ENCODE measurements at regions not wholly inside any gene's neighbourhood (a gene's known extent, or its start where the extent isn't known, plus 50 kb on each side); places are given as distances from the start of the nearest gene placed in this dataset.

DNA sequence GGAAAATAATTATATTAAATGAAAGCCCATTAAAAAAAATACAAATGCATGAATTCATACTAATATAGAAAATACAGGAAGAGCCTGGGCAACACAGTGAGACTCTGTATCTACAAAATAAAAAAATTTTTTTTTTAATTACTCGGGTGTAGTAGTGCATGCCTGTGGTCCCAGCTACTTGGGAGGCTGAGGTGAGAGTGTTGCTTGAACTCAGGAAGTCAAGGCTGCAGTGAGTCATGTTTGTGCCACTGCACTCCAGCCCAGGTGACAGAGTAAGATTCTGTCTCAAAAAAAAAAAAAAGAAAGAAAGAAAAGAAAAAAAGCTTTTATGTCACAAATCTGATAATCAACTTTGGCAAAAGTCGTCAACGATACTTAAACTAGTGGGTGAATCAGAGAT lies 80.6 kb upstream of the PLEKHA5 start:
- no peaks in the 10 kb centered on the region for H3K36me3 Mint-ChIP-seq
- H3K27me3 Mint-ChIP-seq: no peaks in the 10 kb centered on the region
- H3K27ac Mint-ChIP-seq: no peak overlapping the region
- no peak overlapping the region for H3K4me3 Mint-ChIP-seq
- H3K4me1 Mint-ChIP-seq: no peaks in the 10 kb centered on the region
- no peaks in the 10 kb centered on the region for H3K9me3 Mint-ChIP-seq

DNA sequence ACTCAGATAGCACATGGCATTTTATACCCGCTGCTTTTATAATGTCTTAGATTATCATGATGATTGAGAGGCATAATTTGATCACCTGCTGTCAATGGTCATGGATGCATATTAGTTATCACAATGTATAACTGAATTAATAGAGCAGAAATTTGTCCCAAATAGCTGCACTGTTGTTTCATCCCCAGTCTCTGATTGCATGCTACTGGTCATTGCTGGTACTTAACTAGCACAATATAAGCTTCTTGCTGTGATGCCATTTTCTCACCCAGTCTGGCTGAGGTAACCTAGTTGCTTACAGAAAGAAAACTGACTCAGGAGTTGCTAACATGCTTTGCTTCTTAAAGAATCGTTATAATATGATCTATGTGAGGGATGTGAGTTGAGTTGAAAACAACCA lies 76.8 kb upstream of the PLEKHA5 start:
- no peak overlapping the region for H3K27ac Mint-ChIP-seq
- no peaks in the 10 kb centered on the region for H3K4me1 Mint-ChIP-seq
- peaks cover 2% of the 10 kb centered on the region for H3K27me3 Mint-ChIP-seq
- H3K4me3 Mint-ChIP-seq: no peak overlapping the region
- H3K9me3 Mint-ChIP-seq: peaks cover 5% of the 10 kb centered on the region
- no peaks in the 10 kb centered on the region for H3K36me3 Mint-ChIP-seq

DNA sequence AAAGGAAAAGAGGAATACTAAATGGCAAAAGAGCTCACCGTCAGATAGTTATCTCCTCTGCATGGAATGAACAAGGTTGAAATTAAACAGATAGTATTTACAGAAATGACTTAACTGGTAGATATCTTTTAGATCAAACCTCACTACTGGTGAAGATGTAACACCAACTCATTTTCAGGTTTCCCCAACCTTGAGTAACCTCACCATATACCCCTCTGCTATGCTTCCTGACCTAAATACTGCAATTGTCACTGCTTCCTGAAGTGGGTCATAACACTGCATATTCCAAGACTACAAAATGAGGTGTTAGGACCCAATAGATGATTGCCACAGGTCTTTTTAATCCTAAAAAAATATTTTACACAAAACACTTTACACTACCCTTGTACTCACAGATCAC lies 76.3 kb upstream of the PLEKHA5 start:
- Mint-ChIP-seq H3K9me3 (peaks cover 5% of the 10 kb centered on the region), H3K27ac (no peak overlapping the region), H3K27me3 (peaks cover 2% of the 10 kb centered on the region), H3K4me3 (no peak overlapping the region), H3K4me1 (no peaks in the 10 kb centered on the region), H3K36me3 (no peaks in the 10 kb centered on the region)

DNA sequence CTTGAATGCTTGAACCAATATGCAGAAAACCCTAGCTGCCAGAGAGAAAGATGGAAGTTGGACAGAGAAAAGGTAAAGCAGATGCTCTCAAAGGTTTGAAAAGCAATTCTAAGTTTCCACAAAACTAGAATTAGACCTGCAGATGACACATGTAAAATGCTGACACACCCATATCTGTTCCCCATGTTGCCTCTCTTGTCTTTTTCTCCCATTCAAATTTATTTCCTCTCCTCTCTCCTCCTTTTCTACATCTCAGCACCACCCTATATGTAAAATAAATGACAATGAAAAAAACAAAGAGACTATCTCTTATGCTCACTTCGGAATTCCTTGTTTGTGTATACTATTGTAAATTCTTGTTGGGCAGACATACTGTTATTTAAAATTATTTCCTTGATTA lies 75.5 kb upstream of the PLEKHA5 start:
- Mint-ChIP-seq H3K36me3 (no peaks in the 10 kb centered on the region), H3K4me3 (no peak overlapping the region), H3K27me3 (peaks cover 2% of the 10 kb centered on the region), H3K9me3 (peaks cover 5% of the 10 kb centered on the region), H3K4me1 (no peaks in the 10 kb centered on the region), H3K27ac (no peak overlapping the region)

DNA sequence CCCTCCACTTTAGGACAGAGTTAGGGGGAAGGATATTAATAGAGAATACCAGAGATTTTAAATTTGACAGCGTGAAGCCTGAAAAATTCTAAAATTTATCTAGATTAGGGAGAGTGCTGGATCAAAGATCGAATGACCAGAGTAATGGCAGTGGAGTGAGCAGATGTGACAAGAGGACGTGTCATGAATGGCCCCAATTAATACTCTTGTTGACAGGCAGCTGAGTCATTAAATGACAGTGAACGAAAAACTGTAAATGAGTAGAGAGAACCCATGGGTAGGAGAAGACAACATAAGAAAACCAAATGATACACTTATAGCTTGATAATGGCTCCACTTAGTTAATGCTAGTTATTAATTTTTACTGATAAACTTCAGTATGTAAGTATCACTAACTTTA lies 73.9 kb upstream of the PLEKHA5 start:
- H3K36me3 Mint-ChIP-seq: no peaks in the 10 kb centered on the region
- H3K9me3 Mint-ChIP-seq: peaks cover 5% of the 10 kb centered on the region
- no peaks in the 10 kb centered on the region for H3K4me1 Mint-ChIP-seq
- H3K27me3 Mint-ChIP-seq: peaks cover 2% of the 10 kb centered on the region
- H3K4me3 Mint-ChIP-seq: no peak overlapping the region
- no peak overlapping the region for H3K27ac Mint-ChIP-seq

DNA sequence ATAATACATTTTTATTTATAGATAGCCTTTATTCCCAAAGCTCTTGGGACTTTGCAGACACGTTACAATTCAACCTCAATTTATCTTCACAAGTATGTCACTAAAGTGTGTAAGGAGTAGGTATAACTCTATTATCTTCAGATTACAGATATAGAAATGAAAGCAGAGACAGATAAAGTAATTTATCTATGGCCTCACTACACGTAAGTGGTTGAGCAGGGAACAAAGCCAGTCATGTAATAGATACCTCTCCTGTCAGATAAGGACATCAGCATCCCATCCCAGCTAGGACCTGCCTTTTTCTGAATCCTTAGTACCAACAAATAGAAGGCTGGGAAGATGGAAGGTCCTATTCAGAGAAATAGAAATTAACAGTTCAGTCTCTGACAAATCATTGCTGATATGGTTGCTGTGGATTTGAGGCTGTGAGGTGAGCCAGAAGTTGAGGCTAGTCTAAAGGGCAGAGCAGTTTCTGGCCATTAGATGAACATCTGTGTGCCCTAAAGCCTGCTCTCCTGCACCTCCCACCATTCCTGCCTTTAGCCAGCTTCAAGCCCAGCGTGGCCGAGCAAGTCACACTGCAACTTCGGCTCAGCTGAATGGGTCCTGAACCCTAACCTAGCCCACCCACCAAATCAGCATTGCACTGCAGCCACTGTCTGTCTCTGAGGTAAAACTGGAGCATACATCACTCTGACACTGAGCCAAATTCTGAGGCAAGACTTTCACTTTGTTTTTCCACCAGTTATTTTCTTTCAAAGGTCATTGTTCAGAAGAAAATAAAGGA lies 71.1 kb upstream of the PLEKHA5 start:
- Mint-ChIP-seq H3K27ac (no peak overlapping the region), H3K9me3 (peaks cover 10% of the 10 kb centered on the region), H3K4me3 (no peak overlapping the region), H3K4me1 (no peaks in the 10 kb centered on the region), H3K36me3 (no peaks in the 10 kb centered on the region), H3K27me3 (peaks cover 2% of the 10 kb centered on the region)

DNA sequence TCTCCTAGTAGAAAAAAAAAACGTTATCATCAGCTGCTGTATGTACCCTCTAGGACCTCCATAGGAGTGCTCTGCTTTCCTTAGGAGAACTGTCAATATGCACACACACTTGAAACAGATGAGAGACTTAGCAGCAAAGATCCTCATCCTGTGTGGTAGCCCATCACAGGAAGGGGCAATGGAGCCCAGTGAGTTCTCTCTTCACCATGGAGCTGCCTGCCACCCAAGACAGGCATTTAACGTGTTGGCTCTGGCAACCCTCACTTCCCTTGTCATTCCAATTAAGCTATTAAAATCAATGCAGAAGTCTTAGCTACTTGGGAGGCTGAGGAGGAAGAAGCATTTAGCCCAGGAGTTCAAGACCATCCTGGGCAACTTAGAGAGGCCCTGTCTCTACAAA lies 64.8 kb upstream of the PLEKHA5 start:
- no peak overlapping the region for H3K27ac Mint-ChIP-seq

DNA sequence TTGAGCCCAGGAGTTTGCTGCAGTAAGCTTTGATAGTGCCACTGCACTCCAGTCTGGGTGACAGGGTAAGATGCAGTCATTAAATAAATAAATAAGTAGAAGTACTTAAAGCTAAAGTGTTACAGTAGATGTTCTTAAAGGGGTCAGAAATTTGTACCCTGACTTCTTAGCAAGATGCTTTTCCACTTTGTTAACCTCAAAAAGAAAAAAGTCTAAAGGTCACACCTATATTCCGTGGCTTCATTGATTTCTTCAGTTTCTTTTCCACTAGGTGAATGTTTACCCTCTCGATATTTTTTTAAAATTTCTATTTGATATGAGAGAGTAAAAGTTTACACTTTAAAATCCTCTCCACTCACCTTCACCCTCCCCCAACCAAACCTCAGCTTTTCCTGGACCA lies 64.3 kb upstream of the PLEKHA5 start:
- Mint-ChIP-seq H3K36me3 (no peaks in the 10 kb centered on the region), H3K27ac (no peak overlapping the region), H3K4me1 (no peaks in the 10 kb centered on the region), H3K27me3 (no peaks in the 10 kb centered on the region), H3K9me3 (peaks cover 5% of the 10 kb centered on the region), H3K4me3 (no peak overlapping the region)

More for the DNA sequence above, 64.8 kb upstream of the PLEKHA5 start:
- no peaks in the 10 kb centered on the region for H3K27me3 Mint-ChIP-seq
- H3K9me3 Mint-ChIP-seq: peaks cover 5% of the 10 kb centered on the region
- H3K4me3 Mint-ChIP-seq: no peak overlapping the region
- H3K36me3 Mint-ChIP-seq: no peaks in the 10 kb centered on the region
- H3K4me1 Mint-ChIP-seq: no peaks in the 10 kb centered on the region

DNA sequence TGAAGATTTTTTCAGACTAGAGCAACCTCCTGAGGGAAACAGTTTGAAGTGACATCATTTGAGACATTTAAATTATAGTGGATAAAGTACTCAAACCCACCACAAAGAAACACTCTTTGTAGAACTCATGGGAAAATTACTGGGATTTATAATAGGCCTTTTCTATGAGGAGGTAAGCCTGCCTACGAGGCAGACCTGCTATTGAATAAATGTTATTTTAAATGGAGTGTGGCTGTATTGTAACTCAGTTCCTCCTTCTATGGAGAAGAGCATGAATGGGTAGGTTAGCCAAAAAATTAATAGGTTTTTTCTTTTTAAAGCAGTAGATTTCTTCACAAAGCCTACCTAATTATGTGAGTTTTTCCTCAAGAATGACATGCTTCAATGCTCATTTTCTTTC lies 63.7 kb upstream of the PLEKHA5 start:
- no peak overlapping the region for H3K4me3 Mint-ChIP-seq

DNA sequence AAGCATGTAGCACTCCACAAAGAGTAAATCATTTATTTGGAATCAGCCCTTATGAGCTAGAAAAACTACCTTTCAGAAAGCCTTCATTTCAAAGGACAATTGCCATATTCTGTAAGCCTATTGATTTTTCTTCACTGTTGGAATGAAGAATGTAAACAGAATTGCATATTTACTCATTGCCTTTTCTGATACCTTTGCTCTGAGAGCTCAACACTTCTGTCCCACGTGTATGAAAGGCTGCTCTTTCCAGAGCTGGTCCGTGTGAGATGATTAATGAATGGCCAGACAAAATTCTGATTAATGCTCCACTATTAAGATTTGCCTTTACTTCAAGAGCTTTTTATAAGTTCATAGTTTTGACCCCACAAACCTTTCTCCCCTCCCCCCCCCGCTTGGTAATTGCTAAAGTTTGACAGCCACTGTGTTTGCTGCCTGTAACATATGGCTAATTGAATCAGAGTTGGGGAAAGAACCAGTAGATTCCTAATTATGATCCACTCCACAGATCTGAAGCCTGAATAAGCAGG lies 63.0 kb upstream of the PLEKHA5 start:
- no peaks in the 10 kb centered on the region for H3K4me1 Mint-ChIP-seq
- H3K36me3 Mint-ChIP-seq: no peaks in the 10 kb centered on the region
- no peak overlapping the region for H3K4me3 Mint-ChIP-seq
- no peak overlapping the region for H3K27ac Mint-ChIP-seq
- H3K27me3 Mint-ChIP-seq: no peaks in the 10 kb centered on the region
- peaks cover 5% of the 10 kb centered on the region for H3K9me3 Mint-ChIP-seq

More for the DNA sequence above, 63.7 kb upstream of the PLEKHA5 start:
- H3K27me3 Mint-ChIP-seq: no peaks in the 10 kb centered on the region
- no peaks in the 10 kb centered on the region for H3K4me1 Mint-ChIP-seq
- no peak overlapping the region for H3K27ac Mint-ChIP-seq
- H3K9me3 Mint-ChIP-seq: peaks cover 5% of the 10 kb centered on the region
- H3K36me3 Mint-ChIP-seq: no peaks in the 10 kb centered on the region

DNA sequence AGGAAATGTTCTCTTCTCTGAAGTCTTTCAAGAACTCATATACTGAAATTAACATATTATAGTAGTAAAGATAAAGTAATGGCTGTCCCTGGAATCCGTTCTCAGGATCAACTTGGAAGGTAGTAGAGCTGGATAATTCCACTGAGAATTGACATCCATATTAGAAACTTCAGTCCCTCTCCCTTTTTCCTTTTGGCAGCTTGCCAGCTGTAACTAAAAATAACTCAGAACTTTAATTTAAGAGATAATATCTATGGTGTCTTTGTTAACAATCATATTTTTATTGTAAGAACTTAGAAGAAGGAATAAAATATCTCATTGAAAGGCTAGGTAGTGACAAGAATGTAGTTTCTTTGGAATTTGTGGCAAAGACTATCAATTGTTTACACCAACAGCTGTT lies 61.4 kb upstream of the PLEKHA5 start:
- H3K4me3 Mint-ChIP-seq: no peak overlapping the region
- no peak overlapping the region for H3K27ac Mint-ChIP-seq
- no peaks in the 10 kb centered on the region for H3K27me3 Mint-ChIP-seq
- H3K9me3 Mint-ChIP-seq: no peaks in the 10 kb centered on the region
- H3K36me3 Mint-ChIP-seq: no peaks in the 10 kb centered on the region
- no peaks in the 10 kb centered on the region for H3K4me1 Mint-ChIP-seq

DNA sequence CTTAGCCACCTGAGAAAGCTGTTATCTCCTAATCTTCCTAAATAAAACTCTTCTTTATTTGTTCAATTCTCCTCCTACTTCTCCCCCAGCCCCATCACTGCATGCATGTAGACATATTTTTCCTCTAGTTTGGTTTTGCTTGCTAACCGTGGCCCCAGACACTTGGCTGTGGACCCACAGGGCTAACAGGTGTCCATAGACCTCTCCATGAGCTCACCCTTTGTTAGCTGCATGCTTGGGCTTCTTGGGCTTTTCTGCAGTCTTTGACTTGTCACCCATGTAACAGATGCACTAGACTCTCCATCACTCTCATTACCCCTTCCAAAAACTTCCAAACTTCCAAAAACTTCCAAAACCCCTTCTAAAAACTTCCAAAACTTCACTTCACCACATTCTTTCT lies 59.2 kb upstream of the PLEKHA5 start:
- Mint-ChIP-seq H3K4me1 (no peaks in the 10 kb centered on the region), H3K4me3 (no peak overlapping the region), H3K27me3 (no peaks in the 10 kb centered on the region), H3K9me3 (no peaks in the 10 kb centered on the region), H3K27ac (no peak overlapping the region), H3K36me3 (no peaks in the 10 kb centered on the region)

DNA sequence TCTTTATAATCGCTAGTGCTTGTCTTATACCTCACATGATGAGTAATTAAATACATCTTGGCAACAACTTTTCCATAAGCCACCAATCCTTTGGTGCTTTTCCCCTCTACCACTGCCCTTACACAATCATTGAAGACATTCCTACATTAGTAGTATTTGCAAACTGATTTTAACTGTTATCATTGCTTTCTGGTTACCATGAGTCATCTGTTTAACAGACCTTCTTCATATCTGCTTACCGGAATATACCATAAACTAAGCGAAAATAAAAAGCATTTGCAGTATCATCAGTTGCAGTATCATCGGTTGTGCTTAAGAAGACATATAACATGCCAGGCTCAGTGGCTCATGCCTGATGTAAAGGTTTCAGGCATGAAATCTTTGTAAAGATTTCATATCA lies 54.8 kb upstream of the PLEKHA5 start:
- H3K4me1 Mint-ChIP-seq: no peaks in the 10 kb centered on the region
- no peaks in the 10 kb centered on the region for H3K27me3 Mint-ChIP-seq
- no peaks in the 10 kb centered on the region for H3K9me3 Mint-ChIP-seq
- H3K36me3 Mint-ChIP-seq: no peaks in the 10 kb centered on the region
- H3K4me3 Mint-ChIP-seq: no peak overlapping the region
- H3K27ac Mint-ChIP-seq: no peak overlapping the region

DNA sequence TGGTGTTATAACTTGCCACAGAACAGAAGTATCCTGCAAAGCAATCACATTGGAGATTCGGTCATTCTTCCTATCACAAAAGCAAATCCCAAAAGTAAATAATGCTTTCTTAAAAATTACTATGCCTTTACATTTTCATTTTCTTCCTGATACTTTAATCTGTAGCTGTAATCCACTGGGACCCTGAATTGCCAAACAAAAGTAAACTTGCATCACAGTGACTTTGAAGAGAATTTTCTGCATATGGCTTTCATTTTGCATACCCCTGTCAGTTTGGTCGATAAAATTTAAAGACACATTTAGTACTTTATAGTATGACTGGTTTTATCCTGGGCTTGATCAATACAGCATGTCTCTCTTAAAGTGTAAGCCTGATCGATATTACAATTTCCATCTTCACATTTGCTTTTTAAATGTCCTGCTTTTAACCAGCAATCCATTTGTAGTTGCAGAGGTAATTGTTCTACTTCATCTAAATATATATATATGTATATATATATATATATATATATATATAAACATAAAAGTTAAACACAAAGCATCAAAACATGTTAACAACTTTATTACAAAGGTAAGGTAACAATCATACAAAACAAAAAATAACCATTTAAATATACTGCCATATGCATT lies 53.7 kb upstream of the PLEKHA5 start:
- Mint-ChIP-seq H3K27me3 (no peaks in the 10 kb centered on the region), H3K36me3 (no peaks in the 10 kb centered on the region), H3K27ac (no peak overlapping the region), H3K4me3 (no peak overlapping the region), H3K4me1 (no peaks in the 10 kb centered on the region), H3K9me3 (peaks cover 2% of the 10 kb centered on the region)
